Activated CD8-positive, alpha-beta T cell treated with anti-CD3 and anti-CD28 coated beads for 36 hours (primary cell): ENCODE measurements at regions not wholly inside any gene's neighbourhood (a gene's known extent, or its start where the extent isn't known, plus 50 kb on each side); places are given as distances from the start of the nearest gene placed in this dataset.

Source experiments
- ATAC-seq: fragments of 200-7000 bp; cut with Tn5 transposase; one replicate; pipeline ENCODE4 v1.10.0; 2021; ENCODE audit warnings: mild to moderate bottlenecking, moderate library complexity
- CTCF ChIA-PET: fragments of 350-600 bp; sonication (Branson Sonifier 250); formaldehyde crosslinking; loops from one replicate; lab custom pipeline; 2021; ENCODE audit warnings: antibody characterized with exemption; lab: Charles Lee
- POLR2A ChIA-PET: fragments of 350-600 bp; sonication (Branson Sonifier 250); formaldehyde crosslinking; loops from one replicate; lab custom pipeline; 2021; ENCODE audit warnings: antibody characterized with exemption; lab: Charles Lee
- DNase-seq: peaks from one replicate; pipeline ENCODE4 v3.0.0-alpha.2; 2020
- H3K27ac Mint-ChIP-seq: one replicate; pipeline ENCODE4 v1.8.0; 2021; ENCODE audit warnings: mild to moderate bottlenecking, mixed read lengths
- H3K27me3 Mint-ChIP-seq: one replicate; pipeline ENCODE4 v1.8.0; 2021; ENCODE audit warnings: mixed read lengths
- H3K36me3 Mint-ChIP-seq: one replicate; pipeline ENCODE4 v1.8.0; 2021; ENCODE audit warnings: low read depth, mixed read lengths
- H3K4me1 Mint-ChIP-seq: one replicate; pipeline ENCODE4 v1.8.0; 2021; ENCODE audit warnings: low read depth, mixed read lengths
- H3K4me3 Mint-ChIP-seq: one replicate; pipeline ENCODE4 v1.8.0; 2021; ENCODE audit warnings: mild to moderate bottlenecking, moderate library complexity, mixed read lengths
- H3K9me3 Mint-ChIP-seq: one replicate; pipeline ENCODE4 v1.8.0; 2021; ENCODE audit warnings: mixed read lengths
- CTCF ChIP-seq: fragments of 200-600 bp; IDR thresholded peaks from one replicate; pipeline ENCODE4 v1.8.0; 2022; ENCODE audit warnings: antibody characterized with exemption, mild to moderate bottlenecking
- intact Hi-C: fragments of 100-400 bp; cut with micrococcal nuclease; formaldehyde crosslinking; loops from one replicate; pipeline ENCODE4 v1.10.0; 2022

- intact Hi-C loops = no loop called here
- Mint-ChIP-seq H3K9me3 (peaks cover 5% of the 10 kb centered on the region), H3K27ac (no peak overlapping the region), H3K4me1 (no peaks in the 10 kb centered on the region), H3K4me3 (no peak overlapping the region), H3K36me3 (no peaks in the 10 kb centered on the region), H3K27me3 (no peaks in the 10 kb centered on the region)
- DNase-seq = no peak
- ChIA-PET CTCF (no interaction called here), POLR2A (no interaction called here)
- TF ChIP-seq CTCF = no peak
- no peak for ATAC-seq
Measured at GRCh38 chr16:59881376-59881775, 1147.3 kb upstream of the GOT2 start.

- Mint-ChIP-seq H3K27me3 (no peaks in the 10 kb centered on the region), H3K36me3 (no peaks in the 10 kb centered on the region), H3K4me3 (no peak overlapping the region), H3K27ac (no peak overlapping the region), H3K9me3 (peaks cover 6% of the 10 kb centered on the region), H3K4me1 (no peaks in the 10 kb centered on the region)
- ChIA-PET CTCF (no interaction called here), POLR2A (no interaction called here)
- ATAC-seq = no peak
- intact Hi-C loops = no loop called here
- no peak for DNase-seq
- no peak for TF ChIP-seq CTCF
Measured at GRCh38 chr16:59880611-59881010, 1146.5 kb upstream of the GOT2 start.

- POLR2A ChIA-PET = no interaction called here
- Mint-ChIP-seq H3K9me3 (peaks cover 10% of the 10 kb centered on the region), H3K4me3 (no peak overlapping the region), H3K27ac (no peak overlapping the region), H3K4me1 (no peaks in the 10 kb centered on the region), H3K36me3 (no peaks in the 10 kb centered on the region), H3K27me3 (no peaks in the 10 kb centered on the region)
- CTCF ChIA-PET = no interaction called here
- intact Hi-C loops = no loop called here
- no peak for ATAC-seq
- DNase-seq = no peak
- TF ChIP-seq CTCF = no peak
Measured at GRCh38 chr16:59878999-59879398, 1144.9 kb upstream of the GOT2 start.

- POLR2A ChIA-PET = no interaction called here
- ATAC-seq = no peak
- no peaks in the 10 kb centered on the region for H3K4me1 Mint-ChIP-seq
Measured at GRCh38 chr16:59878479-59878878, 1144.4 kb upstream of the GOT2 start.

More at GRCh38 chr16:59878479-59878878, 1144.4 kb upstream of the GOT2 start:
- intact Hi-C loops = no loop called here
- no peak overlapping the region for H3K4me3 Mint-ChIP-seq
- no peaks in the 10 kb centered on the region for H3K36me3 Mint-ChIP-seq
- H3K9me3 Mint-ChIP-seq = peaks cover 12% of the 10 kb centered on the region
- TF ChIP-seq CTCF = no peak
- CTCF ChIA-PET = no interaction called here
- no peaks in the 10 kb centered on the region for H3K27me3 Mint-ChIP-seq
- DNase-seq = no peak
- no peak overlapping the region for H3K27ac Mint-ChIP-seq
